ENCODE measurements at regions not wholly inside any gene's neighbourhood (a gene's known extent, or its start where the extent isn't known, plus 50 kb on each side); places are given as distances from the start of the nearest gene placed in this dataset.
"Not testable (repeated sequence)": the region's sequence is repeated elsewhere in the genome, so short reads cannot be mapped to it uniquely, and the experiment has no call there.

DNA sequence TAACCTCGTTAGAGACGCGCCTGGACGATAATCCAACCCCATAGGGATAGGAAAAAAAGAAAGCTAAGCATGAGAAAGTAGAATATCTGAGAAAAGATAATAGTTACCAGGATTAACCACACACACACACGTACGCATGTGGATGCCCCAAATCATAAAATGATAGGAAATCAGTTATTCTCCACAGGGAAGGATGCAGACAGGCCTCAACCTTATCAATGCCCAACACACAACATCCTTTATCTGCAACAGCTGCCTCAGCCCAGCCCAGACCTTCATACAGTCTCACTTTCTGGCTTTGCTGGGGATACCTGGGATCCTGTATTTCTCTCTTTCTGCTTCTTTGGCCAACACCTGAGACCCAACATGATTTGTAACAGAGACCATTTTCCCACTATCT is 123.0 kb downstream of the NOC3L start:
- TF ChIP-seq, protein P1, sequence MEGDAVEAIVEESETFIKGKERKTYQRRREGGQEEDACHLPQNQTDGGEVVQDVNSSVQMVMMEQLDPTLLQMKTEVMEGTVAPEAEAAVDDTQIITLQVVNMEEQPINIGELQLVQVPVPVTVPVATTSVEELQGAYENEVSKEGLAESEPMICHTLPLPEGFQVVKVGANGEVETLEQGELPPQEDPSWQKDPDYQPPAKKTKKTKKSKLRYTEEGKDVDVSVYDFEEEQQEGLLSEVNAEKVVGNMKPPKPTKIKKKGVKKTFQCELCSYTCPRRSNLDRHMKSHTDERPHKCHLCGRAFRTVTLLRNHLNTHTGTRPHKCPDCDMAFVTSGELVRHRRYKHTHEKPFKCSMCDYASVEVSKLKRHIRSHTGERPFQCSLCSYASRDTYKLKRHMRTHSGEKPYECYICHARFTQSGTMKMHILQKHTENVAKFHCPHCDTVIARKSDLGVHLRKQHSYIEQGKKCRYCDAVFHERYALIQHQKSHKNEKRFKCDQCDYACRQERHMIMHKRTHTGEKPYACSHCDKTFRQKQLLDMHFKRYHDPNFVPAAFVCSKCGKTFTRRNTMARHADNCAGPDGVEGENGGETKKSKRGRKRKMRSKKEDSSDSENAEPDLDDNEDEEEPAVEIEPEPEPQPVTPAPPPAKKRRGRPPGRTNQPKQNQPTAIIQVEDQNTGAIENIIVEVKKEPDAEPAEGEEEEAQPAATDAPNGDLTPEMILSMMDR (IDR thresholded peaks at IDR 0.05; ENCODE audit: control insufficient read depth, insufficient read depth, low read depth, low read length, missing control alignments), result no peak
- no peak for DNase-seq (ENCODE audit: low read depth)
- no peak overlapping the region for H3K4me3 ChIP-seq (ENCODE audit: control insufficient read depth, low read depth, low read length)

DNA sequence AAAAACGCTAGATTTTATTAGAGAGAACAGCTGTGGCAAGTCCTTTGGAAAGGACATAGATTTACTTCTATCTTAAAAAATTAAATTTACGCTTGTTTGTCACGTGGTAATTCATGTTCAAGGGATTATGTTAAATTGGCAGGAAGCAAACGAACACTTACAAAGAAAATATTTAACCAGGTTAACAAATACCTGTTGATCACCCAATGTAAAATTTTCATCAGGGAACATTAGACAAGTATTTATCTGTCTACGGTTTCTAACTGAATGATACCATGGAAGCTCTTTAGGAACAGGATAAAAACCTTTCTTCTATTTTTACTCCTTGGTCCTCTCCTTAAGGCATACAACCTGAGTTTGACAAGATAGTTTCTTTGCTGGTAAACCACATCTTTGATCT is 122.2 kb downstream of the NOC3L start:
- TF ChIP-seq, protein P1 (IDR thresholded peaks at IDR 0.05; ENCODE audit: control insufficient read depth, insufficient read depth, low read depth, low read length, missing control alignments), result no peak
- no peak overlapping the region for H3K4me3 ChIP-seq (ENCODE audit: control insufficient read depth, low read depth, low read length)
- no peak for DNase-seq (ENCODE audit: low read depth)

DNA sequence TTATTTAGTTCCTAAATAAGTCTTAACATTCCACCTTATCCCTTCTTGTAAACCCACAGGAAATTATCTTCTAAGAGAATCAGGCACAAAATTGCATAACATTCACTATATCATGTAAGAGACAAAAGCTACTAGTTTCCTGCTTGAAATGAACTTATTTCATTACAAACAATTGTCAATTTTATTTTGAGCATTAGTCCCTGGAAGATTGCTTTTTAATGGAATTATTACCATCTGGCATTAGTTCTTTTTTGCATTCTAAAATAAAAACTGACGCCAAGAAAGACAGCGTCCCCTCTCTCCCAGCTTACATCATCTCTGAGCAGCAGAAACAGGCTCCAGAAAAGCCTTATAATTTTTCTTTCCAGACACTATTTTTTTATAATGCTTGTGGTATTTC is 121.8 kb downstream of the NOC3L start:
- no peak for DNase-seq (ENCODE audit: low read depth)
- H3K4me3 ChIP-seq (ENCODE audit: control insufficient read depth, low read depth, low read length), result no peak overlapping the region
- TF ChIP-seq, protein P1 (IDR thresholded peaks at IDR 0.05; ENCODE audit: control insufficient read depth, insufficient read depth, low read depth, low read length, missing control alignments), result no peak

DNA sequence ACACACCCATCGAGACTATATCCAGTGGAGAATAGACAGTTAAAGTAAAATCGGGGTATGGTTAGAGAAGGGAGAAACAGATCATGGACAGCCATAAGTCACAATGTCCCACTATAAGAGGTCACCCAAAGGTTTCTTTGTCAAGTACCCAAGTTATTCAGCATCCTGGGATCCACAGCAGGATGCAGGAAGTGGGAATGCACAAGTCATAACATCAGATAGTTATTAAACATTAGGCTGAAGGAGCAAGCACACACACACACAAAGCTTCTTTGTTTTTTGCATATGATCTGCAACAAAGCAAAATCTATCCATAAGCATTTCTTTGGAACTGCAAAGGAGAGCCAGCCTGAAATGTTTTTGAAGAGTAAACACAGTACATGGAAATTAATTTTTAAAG is 111.6 kb downstream of the NOC3L start:
- TF ChIP-seq, protein P1 (IDR thresholded peaks at IDR 0.05; ENCODE audit: control insufficient read depth, insufficient read depth, low read depth, low read length, missing control alignments), result no peak
- no peak for DNase-seq (ENCODE audit: low read depth)
- H3K4me3 ChIP-seq (ENCODE audit: control insufficient read depth, low read depth, low read length), result no peak overlapping the region

DNA sequence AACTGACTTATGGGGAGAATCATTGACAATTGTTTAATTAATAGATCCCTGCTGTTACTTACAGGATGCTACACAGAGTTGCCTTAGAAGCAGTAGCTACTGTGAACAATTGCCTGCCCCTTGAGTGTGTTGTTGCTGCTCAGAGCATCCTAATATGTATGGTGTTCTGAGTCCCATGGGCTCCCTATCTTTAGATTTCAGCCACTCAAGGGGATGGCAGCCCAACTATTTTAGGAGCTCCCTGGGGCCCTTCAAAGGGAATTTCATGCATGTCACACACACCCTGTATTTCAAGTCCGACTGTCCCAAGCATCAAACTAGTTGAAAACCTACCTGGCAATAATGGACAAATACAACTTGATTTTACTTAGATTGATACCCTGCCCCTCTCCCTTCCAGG is 111.2 kb downstream of the NOC3L start:
- TF ChIP-seq, protein P1 (IDR thresholded peaks at IDR 0.05; ENCODE audit: control insufficient read depth, insufficient read depth, low read depth, low read length, missing control alignments), result no peak
- no peak for DNase-seq (ENCODE audit: low read depth)
- no peak overlapping the region for H3K4me3 ChIP-seq (ENCODE audit: control insufficient read depth, low read depth, low read length)

DNA sequence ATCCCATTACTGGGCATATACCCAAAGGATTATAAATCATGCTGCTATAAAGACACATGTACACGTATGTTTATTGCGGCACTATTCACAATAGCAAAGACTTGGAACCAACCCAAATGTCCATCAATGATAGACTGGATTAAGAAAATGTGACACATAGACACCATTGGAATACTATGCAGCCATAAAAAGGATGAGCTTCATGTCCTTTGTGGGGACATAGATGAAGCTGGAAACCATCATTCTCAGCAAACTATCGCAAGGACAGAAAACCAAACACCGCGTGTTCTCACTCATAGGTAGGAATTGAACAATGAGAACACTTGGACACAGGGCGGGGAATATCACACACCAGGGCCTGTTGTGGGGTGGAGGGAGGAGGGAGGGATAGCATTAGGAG is 105.3 kb downstream of the NOC3L start:
- DNase-seq (ENCODE audit: low read depth); H3K4me3 ChIP-seq (ENCODE audit: control insufficient read depth, low read depth, low read length): not testable (repeated sequence)

DNA sequence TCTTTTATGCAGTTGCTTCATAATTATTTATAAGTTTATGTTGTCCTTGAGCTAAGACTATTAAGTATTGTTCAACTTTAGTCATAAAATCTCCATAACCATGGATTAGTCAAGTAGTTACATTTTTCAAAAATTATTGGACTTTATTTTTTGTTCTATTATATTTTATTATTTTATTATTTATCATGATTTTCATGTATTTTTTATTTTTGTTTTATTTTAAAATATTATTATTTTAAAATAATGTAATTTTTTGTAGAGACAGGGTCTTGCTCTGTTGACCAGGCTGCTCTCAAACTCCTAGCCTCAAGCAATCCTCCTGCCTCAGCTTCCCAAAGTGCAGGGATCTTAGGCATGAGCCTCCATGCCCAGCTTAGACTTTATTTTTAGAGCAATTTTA is 102.3 kb downstream of the NOC3L start:
- no peak overlapping the region for H3K4me3 ChIP-seq (ENCODE audit: control insufficient read depth, low read depth, low read length)
- no peak for DNase-seq (ENCODE audit: low read depth)
- TF ChIP-seq, protein P1 (IDR thresholded peaks at IDR 0.05; ENCODE audit: control insufficient read depth, insufficient read depth, low read depth, low read length, missing control alignments), result no peak
